Neural cell (in vitro differentiated cells): ENCODE measurements at regions not wholly inside any gene's neighbourhood (a gene's known extent, or its start where the extent isn't known, plus 50 kb on each side); places are given as distances from the start of the nearest gene placed in this dataset.

Experiments used
- CTCF ChIP-seq: fragments of 450-650 bp; IDR thresholded peaks from 2 replicates; pipeline ENCODE4 v1.5.1; 2014; ENCODE audit warnings: antibody characterized with exemption, mild to moderate bottlenecking, moderate library complexity; ENCODE audit not compliant: poor library complexity, severe bottlenecking
- EZH2 ChIP-seq: fragments of 200-600, 300-800 bp; shearing (Covaris generic), sonication (generic); IDR thresholded peaks from 2 replicates; pipeline ENCODE4 v1.6.1; 2014; ENCODE audit warnings: antibody characterized with exemption, low read length, borderline replicate concordance, mild to moderate bottlenecking; ENCODE audit not compliant: insufficient read depth, poor library complexity, severe bottlenecking
- POLR2AphosphoS5 ChIP-seq: IDR thresholded peaks from 2 replicates; pipeline ENCODE4 v1.6.1; 2012
- TAF1 ChIP-seq: IDR thresholded peaks from 2 replicates; pipeline ENCODE4 v1.6.1; 2012; ENCODE audit warnings: low read depth

- no peak for TF ChIP-seq CTCF
- TF ChIP-seq EZH2 = no peak
- no peak for TF ChIP-seq TAF1
- no peak for TF ChIP-seq POLR2AphosphoS5
Measured at GRCh38 chr12:124369055-124369826, 74.3 kb downstream of the RFLNA start.
